ENCODE measurements at regions not wholly inside any gene's neighbourhood (a gene's known extent, or its start where the extent isn't known, plus 50 kb on each side); places are given as distances from the start of the nearest gene placed in this dataset.

- TF ChIP-seq CTCF (conservative IDR thresholded peaks at IDR 0.05) = no peak
- no peaks in the 10 kb centered on the region for H3K36me3 Mint-ChIP-seq
- DNase-seq (ENCODE audit: extremely low spot score, unreplicated experiment) = no peak
- no peaks in the 10 kb centered on the region for H3K9me3 Mint-ChIP-seq
- H3K4me1 Mint-ChIP-seq (ENCODE audit: unreplicated experiment) = no peaks in the 10 kb centered on the region
- H3K27ac Mint-ChIP-seq = no peak overlapping the region
- H3K4me3 Mint-ChIP-seq = no peak overlapping the region
- H3K27me3 Mint-ChIP-seq = no peaks in the 10 kb centered on the region
These were observed 442.9 kb downstream of the HTR7 start for GRCh38 chr10:90414926-90415325.

- Mint-ChIP-seq H3K4me3 (no peak overlapping the region), H3K27me3 (no peaks in the 10 kb centered on the region), H3K4me1 (ENCODE audit: unreplicated experiment) (no peaks in the 10 kb centered on the region), H3K36me3 (no peaks in the 10 kb centered on the region), H3K9me3 (no peaks in the 10 kb centered on the region), H3K27ac (no peak overlapping the region)
- TF ChIP-seq CTCF (conservative IDR thresholded peaks at IDR 0.05) = no peak
- no peak for DNase-seq (ENCODE audit: extremely low spot score, unreplicated experiment)
These were observed 440.8 kb downstream of the HTR7 start for GRCh38 chr10:90417029-90417428.

GRCh38 chr10:90417476-90418210 lies 440.2 kb downstream of the HTR7 start:
- no peak for TF ChIP-seq CTCF (conservative IDR thresholded peaks at IDR 0.05)
- H3K27ac Mint-ChIP-seq = no peak overlapping the region
- DNase-seq (ENCODE audit: extremely low spot score, unreplicated experiment) = no peak

GRCh38 chr10:90418869-90419652 lies 438.8 kb downstream of the HTR7 start:
- Mint-ChIP-seq H3K27me3 (no peaks in the 10 kb centered on the region), H3K4me3 (no peak overlapping the region), H3K27ac (no peak overlapping the region), H3K9me3 (no peaks in the 10 kb centered on the region), H3K36me3 (no peaks in the 10 kb centered on the region), H3K4me1 (ENCODE audit: unreplicated experiment) (no peaks in the 10 kb centered on the region)
- no peak for DNase-seq (ENCODE audit: extremely low spot score, unreplicated experiment)
- no peak for TF ChIP-seq CTCF (conservative IDR thresholded peaks at IDR 0.05)

More at GRCh38 chr10:90417476-90418210, 440.2 kb downstream of the HTR7 start:
- Mint-ChIP-seq H3K9me3 (no peaks in the 10 kb centered on the region), H3K4me1 (ENCODE audit: unreplicated experiment) (no peaks in the 10 kb centered on the region), H3K4me3 (no peak overlapping the region), H3K36me3 (no peaks in the 10 kb centered on the region), H3K27me3 (no peaks in the 10 kb centered on the region)

- Mint-ChIP-seq H3K4me1 (ENCODE audit: unreplicated experiment) (no peaks in the 10 kb centered on the region), H3K27ac (no peak overlapping the region), H3K36me3 (no peaks in the 10 kb centered on the region), H3K9me3 (no peaks in the 10 kb centered on the region), H3K4me3 (no peak overlapping the region), H3K27me3 (no peaks in the 10 kb centered on the region)
- no peak for TF ChIP-seq CTCF (conservative IDR thresholded peaks at IDR 0.05)
- no peak for DNase-seq (ENCODE audit: extremely low spot score, unreplicated experiment)
These were observed 437.1 kb downstream of the HTR7 start for GRCh38 chr10:90420637-90421318.

Measured in type B pancreatic cell (in vitro differentiated cells).